Neural cell (in vitro differentiated cells): ENCODE measurements at regions not wholly inside any gene's neighbourhood (a gene's known extent, or its start where the extent isn't known, plus 50 kb on each side); places are given as distances from the start of the nearest gene placed in this dataset.

Experiments
- H2AFZ ChIP-seq: fragments of 200-600, 300-800 bp; sonication (generic), shearing (Covaris generic); 2 replicates; pipeline ENCODE4 v1.6.0; 2014; ENCODE audit warnings: low read depth, mild to moderate bottlenecking, antibody characterized with exemption, low read length, moderate library complexity
- H3F3A ChIP-seq: fragments of 200-600 bp; shearing (Covaris generic); 2 replicates; pipeline ENCODE4 v1.6.1; 2016; ENCODE audit warnings: mild to moderate bottlenecking, moderate library complexity, mixed read lengths, antibody characterized with exemption, low read length; ENCODE audit not compliant: insufficient read depth, poor library complexity, severe bottlenecking
- H3K27ac ChIP-seq: fragments of 200-600, 300-800 bp; sonication (generic), shearing (Covaris generic); 2 replicates; pipeline ENCODE4 v1.5.1; 2014; ENCODE audit warnings: mild to moderate bottlenecking, low read length, moderate library complexity
- H3K27me3 ChIP-seq: fragments of 300-800, 200-600 bp; sonication (generic), shearing (Covaris generic); 2 replicates; pipeline ENCODE4 v1.6.0; 2014; ENCODE audit warnings: mild to moderate bottlenecking, low read depth, low read length, moderate library complexity; ENCODE audit not compliant: insufficient read depth
- H3K36me3 ChIP-seq: fragments of 300-800, 200-600 bp; sonication (generic), shearing (Covaris generic); 2 replicates; pipeline ENCODE4 v1.5.1; 2014; ENCODE audit warnings: mild to moderate bottlenecking, antibody characterized with exemption, low read length, moderate library complexity; ENCODE audit not compliant: insufficient read depth
- H3K4me2 ChIP-seq: fragments of 300-800, 200-600 bp; sonication (generic), shearing (Covaris generic); 2 replicates; pipeline ENCODE4 v1.6.0; 2014; ENCODE audit warnings: mild to moderate bottlenecking, low read length
- H3K4me3 ChIP-seq: fragments of 300-800, 200-600 bp; sonication (generic), shearing (Covaris generic); 2 replicates; pipeline ENCODE4 v1.5.1; 2014; ENCODE audit warnings: mild to moderate bottlenecking, low read length, moderate library complexity
- H3K79me2 ChIP-seq: fragments of 200-600 bp; shearing (Covaris generic); replicated peaks from 2 replicates; pipeline ENCODE4 v1.6.0; 2014; ENCODE audit warnings: mild to moderate bottlenecking, low read length, moderate library complexity; ENCODE audit not compliant: insufficient read depth
- H3K9ac ChIP-seq: fragments of 300-800, 200-600 bp; sonication (generic), shearing (Covaris generic); 2 replicates; pipeline ENCODE4 v1.6.1; 2016; ENCODE audit warnings: mild to moderate bottlenecking, low read length, mixed read lengths
- H3K9me2 ChIP-seq: fragments of 200-600 bp; shearing (Covaris generic); 2 replicates; pipeline ENCODE4 v1.6.1; 2016; ENCODE audit warnings: mild to moderate bottlenecking, low read length, mixed read lengths; ENCODE audit not compliant: insufficient read depth
- H3K9me3 ChIP-seq: fragments of 200-600, 300-800 bp; sonication (generic), shearing (Covaris generic); 2 replicates; pipeline ENCODE4 v1.6.1; 2016; ENCODE audit warnings: mild to moderate bottlenecking, mixed run types, low read length, moderate library complexity, mixed read lengths
- H4K20me1 ChIP-seq: fragments of 200-600 bp; shearing (Covaris generic); 2 replicates; pipeline ENCODE4 v1.6.1; 2016; ENCODE audit warnings: mild to moderate bottlenecking, mixed run types; ENCODE audit not compliant: insufficient read depth
- EP300 ChIP-seq: fragments of 450-650 bp; conservative IDR thresholded peaks from 2 replicates; pipeline ENCODE4 v1.6.1; 2014; ENCODE audit warnings: antibody characterized with exemption, mild to moderate bottlenecking, moderate library complexity; ENCODE audit not compliant: poor library complexity, severe bottlenecking
- EZH2 ChIP-seq: fragments of 200-600, 300-800 bp; shearing (Covaris generic), sonication (generic); IDR thresholded peaks from 2 replicates; pipeline ENCODE4 v1.6.1; 2014; ENCODE audit warnings: antibody characterized with exemption, low read length, borderline replicate concordance, mild to moderate bottlenecking; ENCODE audit not compliant: insufficient read depth, poor library complexity, severe bottlenecking
- MXI1 ChIP-seq: fragments of 450-650 bp; conservative IDR thresholded peaks from 2 replicates; pipeline ENCODE4 v1.6.1; 2014; ENCODE audit warnings: antibody characterized with exemption, mild to moderate bottlenecking; ENCODE audit not compliant: poor library complexity, severe bottlenecking
- POLR2AphosphoS5 ChIP-seq: IDR thresholded peaks from 2 replicates; pipeline ENCODE4 v1.6.1; 2012
- RAD21 ChIP-seq: fragments of 450-650 bp; conservative IDR thresholded peaks from 2 replicates; pipeline ENCODE4 v1.6.1; 2014; ENCODE audit warnings: antibody characterized with exemption, mild to moderate bottlenecking, moderate library complexity
- SMC3 ChIP-seq: fragments of 450-650 bp; conservative IDR thresholded peaks from 2 replicates; pipeline ENCODE4 v1.6.1; 2014; ENCODE audit warnings: antibody characterized with exemption, mild to moderate bottlenecking, moderate library complexity; ENCODE audit not compliant: poor library complexity
- TAF1 ChIP-seq: IDR thresholded peaks from 2 replicates; pipeline ENCODE4 v1.6.1; 2012; ENCODE audit warnings: low read depth
- TF ChIP-seq, protein P1 (sequence below): fragments of 450-650 bp; IDR thresholded peaks from 2 replicates; pipeline ENCODE4 v1.5.1; 2014; ENCODE audit warnings: antibody characterized with exemption, mild to moderate bottlenecking, moderate library complexity; ENCODE audit not compliant: poor library complexity, severe bottlenecking
- TF ChIP-seq, protein P2 (sequence below): IDR thresholded peaks from 2 replicates; pipeline ENCODE4 v1.6.1; 2012; ENCODE audit warnings: borderline replicate concordance

DNA sequence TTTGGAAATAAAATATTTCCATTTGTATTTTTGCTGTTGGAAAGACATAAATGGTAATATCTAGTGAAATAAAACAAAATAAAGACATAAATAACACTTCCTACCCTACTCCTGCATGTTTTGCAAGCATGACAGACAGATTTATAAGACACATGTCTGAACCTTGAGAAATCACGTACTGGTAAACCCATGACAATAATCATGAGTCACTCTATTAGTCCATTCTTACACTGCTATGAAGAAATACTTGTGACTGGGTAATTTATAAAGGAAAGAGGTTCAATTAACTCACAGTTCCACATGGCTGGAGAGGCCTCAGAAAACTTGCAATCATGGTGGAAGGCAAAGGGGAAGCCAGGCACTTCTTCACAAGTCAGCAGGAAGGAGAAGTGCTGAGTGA, 942.2 kb downstream of the REEP3 start:
- Histone ChIP-seq H3K9me3 (no peaks in the 10 kb centered on the region), H3K4me2 (no peak overlapping the region), H2AFZ (no peak overlapping the region), H3K36me3 (no peaks in the 10 kb centered on the region), H3K4me3 (no peak overlapping the region), H3K27me3 (no peaks in the 10 kb centered on the region), H3K9me2 (no peaks in the 10 kb centered on the region), H3K27ac (no peak overlapping the region), H4K20me1 (no peaks in the 10 kb centered on the region), H3K9ac (no peak overlapping the region), H3K79me2 (no peaks in the 10 kb centered on the region), H3F3A (no peaks in the 10 kb centered on the region)
- TF ChIP-seq, protein P1, sequence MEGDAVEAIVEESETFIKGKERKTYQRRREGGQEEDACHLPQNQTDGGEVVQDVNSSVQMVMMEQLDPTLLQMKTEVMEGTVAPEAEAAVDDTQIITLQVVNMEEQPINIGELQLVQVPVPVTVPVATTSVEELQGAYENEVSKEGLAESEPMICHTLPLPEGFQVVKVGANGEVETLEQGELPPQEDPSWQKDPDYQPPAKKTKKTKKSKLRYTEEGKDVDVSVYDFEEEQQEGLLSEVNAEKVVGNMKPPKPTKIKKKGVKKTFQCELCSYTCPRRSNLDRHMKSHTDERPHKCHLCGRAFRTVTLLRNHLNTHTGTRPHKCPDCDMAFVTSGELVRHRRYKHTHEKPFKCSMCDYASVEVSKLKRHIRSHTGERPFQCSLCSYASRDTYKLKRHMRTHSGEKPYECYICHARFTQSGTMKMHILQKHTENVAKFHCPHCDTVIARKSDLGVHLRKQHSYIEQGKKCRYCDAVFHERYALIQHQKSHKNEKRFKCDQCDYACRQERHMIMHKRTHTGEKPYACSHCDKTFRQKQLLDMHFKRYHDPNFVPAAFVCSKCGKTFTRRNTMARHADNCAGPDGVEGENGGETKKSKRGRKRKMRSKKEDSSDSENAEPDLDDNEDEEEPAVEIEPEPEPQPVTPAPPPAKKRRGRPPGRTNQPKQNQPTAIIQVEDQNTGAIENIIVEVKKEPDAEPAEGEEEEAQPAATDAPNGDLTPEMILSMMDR, result no peak
- TF ChIP-seq MXI1, result no peak
- TF ChIP-seq, protein P2, sequence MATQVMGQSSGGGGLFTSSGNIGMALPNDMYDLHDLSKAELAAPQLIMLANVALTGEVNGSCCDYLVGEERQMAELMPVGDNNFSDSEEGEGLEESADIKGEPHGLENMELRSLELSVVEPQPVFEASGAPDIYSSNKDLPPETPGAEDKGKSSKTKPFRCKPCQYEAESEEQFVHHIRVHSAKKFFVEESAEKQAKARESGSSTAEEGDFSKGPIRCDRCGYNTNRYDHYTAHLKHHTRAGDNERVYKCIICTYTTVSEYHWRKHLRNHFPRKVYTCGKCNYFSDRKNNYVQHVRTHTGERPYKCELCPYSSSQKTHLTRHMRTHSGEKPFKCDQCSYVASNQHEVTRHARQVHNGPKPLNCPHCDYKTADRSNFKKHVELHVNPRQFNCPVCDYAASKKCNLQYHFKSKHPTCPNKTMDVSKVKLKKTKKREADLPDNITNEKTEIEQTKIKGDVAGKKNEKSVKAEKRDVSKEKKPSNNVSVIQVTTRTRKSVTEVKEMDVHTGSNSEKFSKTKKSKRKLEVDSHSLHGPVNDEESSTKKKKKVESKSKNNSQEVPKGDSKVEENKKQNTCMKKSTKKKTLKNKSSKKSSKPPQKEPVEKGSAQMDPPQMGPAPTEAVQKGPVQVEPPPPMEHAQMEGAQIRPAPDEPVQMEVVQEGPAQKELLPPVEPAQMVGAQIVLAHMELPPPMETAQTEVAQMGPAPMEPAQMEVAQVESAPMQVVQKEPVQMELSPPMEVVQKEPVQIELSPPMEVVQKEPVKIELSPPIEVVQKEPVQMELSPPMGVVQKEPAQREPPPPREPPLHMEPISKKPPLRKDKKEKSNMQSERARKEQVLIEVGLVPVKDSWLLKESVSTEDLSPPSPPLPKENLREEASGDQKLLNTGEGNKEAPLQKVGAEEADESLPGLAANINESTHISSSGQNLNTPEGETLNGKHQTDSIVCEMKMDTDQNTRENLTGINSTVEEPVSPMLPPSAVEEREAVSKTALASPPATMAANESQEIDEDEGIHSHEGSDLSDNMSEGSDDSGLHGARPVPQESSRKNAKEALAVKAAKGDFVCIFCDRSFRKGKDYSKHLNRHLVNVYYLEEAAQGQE, result no peak
- TF ChIP-seq POLR2AphosphoS5, result no peak
- no peak for TF ChIP-seq RAD21
- no peak for TF ChIP-seq EZH2
- no peak for TF ChIP-seq SMC3
- TF ChIP-seq EP300, result no peak
- TF ChIP-seq TAF1, result no peak

DNA sequence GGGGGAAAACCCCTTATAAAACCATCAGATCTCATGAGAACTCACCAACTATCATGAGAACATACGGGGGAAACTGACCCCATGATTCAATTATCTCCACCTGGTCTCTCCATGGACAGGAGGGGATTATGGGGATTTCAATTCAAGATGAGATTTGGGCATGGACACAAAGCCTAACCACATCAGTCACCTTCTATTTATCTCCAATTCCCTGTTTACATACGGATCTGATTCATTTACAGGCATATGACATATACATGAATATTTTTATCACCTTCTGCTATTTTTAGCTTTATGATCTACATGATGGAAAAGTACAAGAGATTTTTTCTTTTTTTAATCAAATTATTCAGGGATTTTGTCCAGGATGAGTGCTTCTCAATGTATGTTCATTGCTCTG, 944.5 kb downstream of the REEP3 start:
- Histone ChIP-seq H3K9me2 (no peaks in the 10 kb centered on the region), H3K27ac (no peak overlapping the region), H3K4me3 (no peak overlapping the region), H3K9ac (no peak overlapping the region), H3K9me3 (no peaks in the 10 kb centered on the region), H2AFZ (no peak overlapping the region), H3F3A (no peaks in the 10 kb centered on the region), H3K27me3 (no peaks in the 10 kb centered on the region), H4K20me1 (no peaks in the 10 kb centered on the region), H3K36me3 (no peaks in the 10 kb centered on the region), H3K79me2 (no peaks in the 10 kb centered on the region), H3K4me2 (no peak overlapping the region)
- TF ChIP-seq EZH2 (no peak), MXI1 (no peak), TAF1 (no peak), POLR2AphosphoS5 (no peak), SMC3 (no peak), RAD21 (no peak), EP300 (no peak)
- TF ChIP-seq, protein P2, result no peak
- TF ChIP-seq, protein P1, result no peak
